ENCODE measurements at regions not wholly inside any gene's neighbourhood (a gene's known extent, or its start where the extent isn't known, plus 50 kb on each side); places are given as distances from the start of the nearest gene placed in this dataset.
"Not testable (repeated sequence)": the region's sequence is repeated elsewhere in the genome, so short reads cannot be mapped to it uniquely, and the experiment has no call there.

- H3K27ac Mint-ChIP-seq (ENCODE audit: unreplicated experiment); H3K4me3 Mint-ChIP-seq; DNase-seq (ENCODE audit: low read depth, low spot score); H3K36me3 Mint-ChIP-seq (ENCODE audit: low read depth); H3K9me3 Mint-ChIP-seq; H3K4me1 Mint-ChIP-seq: not testable (repeated sequence)
- peaks cover 14% of the 10 kb centered on the region for H3K27me3 Mint-ChIP-seq (ENCODE audit: low read depth)
Observed at GRCh38 chr4:52157071-52157470, 106.0 kb downstream of the SPATA18 start.

DNA sequence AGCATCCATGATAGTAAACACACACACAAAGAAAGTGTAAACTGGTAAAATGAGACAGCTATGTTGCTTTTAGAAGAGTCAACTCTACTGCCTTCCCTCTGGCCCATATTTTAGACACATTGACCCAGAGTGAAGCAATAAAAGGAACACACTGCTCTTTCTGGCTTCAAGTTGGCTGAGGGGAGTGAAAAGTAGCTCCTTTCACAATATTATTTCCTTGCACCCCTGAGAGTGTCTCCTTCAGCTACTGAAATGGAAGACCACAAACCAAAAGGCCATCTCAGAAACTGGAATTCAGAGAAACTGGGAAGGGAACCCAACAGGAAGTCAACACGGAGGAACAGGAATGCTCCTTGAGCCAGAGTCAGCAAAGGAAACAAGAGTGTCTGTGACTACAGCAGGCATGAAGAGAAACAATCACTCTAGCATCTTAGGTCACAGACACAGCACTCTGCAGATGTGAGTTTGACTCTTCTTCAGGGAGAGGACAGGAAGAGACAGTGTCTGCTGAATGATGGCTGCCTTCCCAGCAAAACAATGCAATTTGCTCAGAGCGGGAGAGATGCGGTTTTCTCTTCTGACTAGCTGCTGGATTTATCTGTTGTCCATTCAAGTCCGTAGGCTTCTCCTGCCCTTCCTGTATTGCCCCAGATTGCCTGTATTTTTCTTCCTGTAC lies 106.7 kb downstream of the SPATA18 start:
- no peak for DNase-seq (ENCODE audit: low read depth, low spot score)
- TF ChIP-seq CTCF (conservative IDR thresholded peaks at IDR 0.05): no peak
- Mint-ChIP-seq H3K4me3 (no peak overlapping the region), H3K27ac (ENCODE audit: unreplicated experiment) (no peak overlapping the region), H3K9me3 (peaks cover 9% of the 10 kb centered on the region), H3K4me1 (no peaks in the 10 kb centered on the region), H3K36me3 (ENCODE audit: low read depth) (peaks cover 5% of the 10 kb centered on the region), H3K27me3 (ENCODE audit: low read depth) (peaks cover 14% of the 10 kb centered on the region)

DNA sequence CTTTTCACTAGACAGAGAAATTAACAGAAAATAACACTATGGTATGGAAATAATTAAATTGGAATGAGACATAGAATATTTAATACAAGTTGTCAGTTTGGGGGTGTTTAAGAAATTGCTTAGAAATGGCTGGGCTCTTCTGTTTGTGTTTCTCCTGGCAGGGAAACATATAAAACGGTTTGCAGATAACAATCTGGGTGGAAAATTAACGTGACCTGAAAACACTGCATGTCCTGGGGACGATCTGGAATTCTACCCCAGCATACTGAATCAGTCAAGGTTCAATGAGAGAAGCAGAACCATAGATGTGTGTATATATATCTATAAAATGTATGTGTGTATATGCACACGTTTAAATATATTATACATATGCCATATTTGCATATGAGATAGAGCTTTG lies 109.8 kb downstream of the SPATA18 start:
- Mint-ChIP-seq H3K27ac (ENCODE audit: unreplicated experiment) (no peak overlapping the region), H3K4me1 (no peaks in the 10 kb centered on the region), H3K27me3 (ENCODE audit: low read depth) (peaks cover 9% of the 10 kb centered on the region), H3K4me3 (no peak overlapping the region), H3K9me3 (peaks cover 10% of the 10 kb centered on the region), H3K36me3 (ENCODE audit: low read depth) (no peaks in the 10 kb centered on the region)
- no peak for TF ChIP-seq CTCF (conservative IDR thresholded peaks at IDR 0.05)
- no peak for DNase-seq (ENCODE audit: low read depth, low spot score)

DNA sequence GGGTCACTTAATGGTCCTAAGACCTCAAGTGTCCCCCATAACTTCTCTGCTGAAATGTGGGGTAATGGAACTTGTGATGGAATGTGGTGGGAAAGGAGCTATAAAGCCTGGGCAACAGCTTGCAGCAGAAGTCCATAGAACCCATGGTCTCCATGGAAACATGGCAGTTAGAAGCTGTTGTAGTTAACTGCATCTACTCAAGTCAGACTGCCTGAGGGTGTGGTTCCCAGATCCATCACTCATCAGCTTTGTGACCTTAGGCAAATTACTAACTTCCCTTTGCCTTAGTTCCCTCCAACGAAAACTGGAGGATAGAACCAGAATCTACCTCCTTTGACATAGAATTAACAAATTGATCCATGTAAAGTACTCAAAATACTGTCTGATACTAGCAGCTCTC lies 113.0 kb downstream of the SPATA18 start:
- peaks cover 7% of the 10 kb centered on the region for H3K9me3 Mint-ChIP-seq
- H3K36me3 Mint-ChIP-seq (ENCODE audit: low read depth): no peaks in the 10 kb centered on the region
- DNase-seq (ENCODE audit: low read depth, low spot score): no peak
- no peak overlapping the region for H3K27ac Mint-ChIP-seq (ENCODE audit: unreplicated experiment)
- H3K4me1 Mint-ChIP-seq: no peaks in the 10 kb centered on the region
- H3K4me3 Mint-ChIP-seq: no peak overlapping the region
- peaks cover 7% of the 10 kb centered on the region for H3K27me3 Mint-ChIP-seq (ENCODE audit: low read depth)
- TF ChIP-seq CTCF (conservative IDR thresholded peaks at IDR 0.05): no peak

GRCh38 chr4:52172166-52172565 lies 121.1 kb downstream of the SPATA18 start:
- Mint-ChIP-seq H3K27me3 (ENCODE audit: low read depth) (no peaks in the 10 kb centered on the region), H3K27ac (ENCODE audit: unreplicated experiment) (no peak overlapping the region), H3K9me3 (no peaks in the 10 kb centered on the region), H3K4me3 (no peak overlapping the region), H3K4me1 (no peaks in the 10 kb centered on the region), H3K36me3 (ENCODE audit: low read depth) (no peaks in the 10 kb centered on the region)
- no peak for DNase-seq (ENCODE audit: low read depth, low spot score)
- no peak for TF ChIP-seq CTCF (conservative IDR thresholded peaks at IDR 0.05)

- TF ChIP-seq CTCF (conservative IDR thresholded peaks at IDR 0.05): no peak
- no peaks in the 10 kb centered on the region for H3K36me3 Mint-ChIP-seq (ENCODE audit: low read depth)
Observed at GRCh38 chr4:52173470-52174045, 122.5 kb downstream of the SPATA18 start.

More at GRCh38 chr4:52173470-52174045, 122.5 kb downstream of the SPATA18 start:
- no peak overlapping the region for H3K4me3 Mint-ChIP-seq
- no peaks in the 10 kb centered on the region for H3K9me3 Mint-ChIP-seq
- no peak for DNase-seq (ENCODE audit: low read depth, low spot score)
- no peaks in the 10 kb centered on the region for H3K4me1 Mint-ChIP-seq
- no peak overlapping the region for H3K27ac Mint-ChIP-seq (ENCODE audit: unreplicated experiment)
- no peaks in the 10 kb centered on the region for H3K27me3 Mint-ChIP-seq (ENCODE audit: low read depth)
